ENCODE measurements at regions not wholly inside any gene's neighbourhood (a gene's known extent, or its start where the extent isn't known, plus 50 kb on each side); places are given as distances from the start of the nearest gene placed in this dataset.

GRCh38 chr12:74120644-74121043, 417.0 kb upstream of the ATXN7L3B start:
- Histone ChIP-seq H3K9me3 (ENCODE audit: control extremely low read depth in 1 of 3, control insufficient read depth in 2 of 3, insufficient read depth in 1 of 3, low read length in 2 of 3) (no peaks in the 10 kb centered on the region), H3K79me2 (ENCODE audit: control insufficient read depth, insufficient read depth, low read length) (no peaks in the 10 kb centered on the region), H2AFZ (ENCODE audit: insufficient read depth, low read depth, low read length, poor library complexity, severe bottlenecking) (no peak overlapping the region), H3K27ac (ENCODE audit: low read length in 2 of 2) (no peak overlapping the region), H3K4me1 (ENCODE audit: control insufficient read depth in 2 of 2, insufficient read depth in 2 of 2, low read length in 2 of 2) (no peaks in the 10 kb centered on the region), H3K27me3 (replicated peaks in 1 of 4; ENCODE audit: control extremely low read depth in 1 of 4, control insufficient read depth in 3 of 4, insufficient read depth in 4 of 4, low read length in 3 of 4) (no peaks in the 10 kb centered on the region), H3K4me2 (replicated peaks; ENCODE audit: low read depth, low read length, poor library complexity, severe bottlenecking) (no peak overlapping the region), H3K9ac (ENCODE audit: low read length) (no peak overlapping the region), H3K4me3 (ENCODE audit: control extremely low read depth in 1 of 5, extremely low read depth in 1 of 5, insufficient read depth in 1 of 5, low read depth in 2 of 5, low read length in 4 of 5) (no peak overlapping the region), H4K20me1 (ENCODE audit: control insufficient read depth, insufficient read depth, low read length, poor library complexity, severe bottlenecking) (no peaks in the 10 kb centered on the region), H3K36me3 (replicated peaks in 1 of 2; ENCODE audit: control extremely low read depth in 1 of 2, control insufficient read depth in 1 of 2, extremely low read depth in 1 of 2, insufficient read depth in 2 of 2, low read length in 1 of 2) (no peaks in the 10 kb centered on the region)
- no peaks in the 10 kb centered on the region for H3K4me1 Mint-ChIP-seq
- POLR2A ChIA-PET, result no interaction called here
- no peak for ATAC-seq (ENCODE audit: low read depth)
- H3K4me3 Mint-ChIP-seq, result no peak overlapping the region
- DNase-seq, result no peak
- TF ChIP-seq EZH2 (IDR thresholded peaks at IDR 0.05; ENCODE audit: borderline replicate concordance, insufficient read depth, low read depth, low read length, poor library complexity, severe bottlenecking) (no peak), CTCF (IDR thresholded peaks at IDR 0.05) (no peak)
- H3K27ac Mint-ChIP-seq, result no peak overlapping the region
- no CpG with 5 or more reads among the region's 1 CpG for WGBS (ENCODE audit: insufficient coverage)
- CTCF ChIA-PET, result no interaction called here
- no peaks in the 10 kb centered on the region for H3K27me3 Mint-ChIP-seq
- peaks cover 2% of the 10 kb centered on the region for H3K9me3 Mint-ChIP-seq (ENCODE audit: insufficient read depth)
- intact Hi-C loops (cut with micrococcal nuclease), result no loop called here

- Histone ChIP-seq H3K36me3 (replicated peaks in 1 of 2; ENCODE audit: control extremely low read depth in 1 of 2, control insufficient read depth in 1 of 2, extremely low read depth in 1 of 2, insufficient read depth in 2 of 2, low read length in 1 of 2) (no peaks in the 10 kb centered on the region), H3K79me2 (ENCODE audit: control insufficient read depth, insufficient read depth, low read length) (no peaks in the 10 kb centered on the region), H3K4me1 (ENCODE audit: control insufficient read depth in 2 of 2, insufficient read depth in 2 of 2, low read length in 2 of 2) (no peaks in the 10 kb centered on the region), H3K9ac (ENCODE audit: low read length) (no peak overlapping the region), H3K27me3 (replicated peaks in 1 of 4; ENCODE audit: control extremely low read depth in 1 of 4, control insufficient read depth in 3 of 4, insufficient read depth in 4 of 4, low read length in 3 of 4) (no peaks in the 10 kb centered on the region), H4K20me1 (ENCODE audit: control insufficient read depth, insufficient read depth, low read length, poor library complexity, severe bottlenecking) (no peaks in the 10 kb centered on the region), H3K9me3 (ENCODE audit: control extremely low read depth in 1 of 3, control insufficient read depth in 2 of 3, insufficient read depth in 1 of 3, low read length in 2 of 3) (no peaks in the 10 kb centered on the region), H3K4me2 (replicated peaks; ENCODE audit: low read depth, low read length, poor library complexity, severe bottlenecking) (no peak overlapping the region), H3K27ac (ENCODE audit: low read length in 2 of 2) (no peak overlapping the region), H3K4me3 (ENCODE audit: control extremely low read depth in 1 of 5, extremely low read depth in 1 of 5, insufficient read depth in 1 of 5, low read depth in 2 of 5, low read length in 4 of 5) (no peak overlapping the region), H2AFZ (ENCODE audit: insufficient read depth, low read depth, low read length, poor library complexity, severe bottlenecking) (no peak overlapping the region)
- DNase-seq (no peak), ATAC-seq (ENCODE audit: low read depth) (no peak)
- Mint-ChIP-seq H3K4me3 (no peak overlapping the region), H3K27me3 (no peaks in the 10 kb centered on the region), H3K27ac (no peak overlapping the region), H3K4me1 (no peaks in the 10 kb centered on the region), H3K9me3 (ENCODE audit: insufficient read depth) (peaks cover 4% of the 10 kb centered on the region)
- WGBS (ENCODE audit: insufficient coverage), result no CpG with 5 or more reads among the region's 2 CpGs
- intact Hi-C loops (cut with micrococcal nuclease), result no loop called here
- CTCF ChIA-PET, result no interaction called here
- POLR2A ChIA-PET, result no interaction called here
- no peak for TF ChIP-seq EZH2 (IDR thresholded peaks at IDR 0.05; ENCODE audit: borderline replicate concordance, insufficient read depth, low read depth, low read length, poor library complexity, severe bottlenecking)
- TF ChIP-seq CTCF (IDR thresholded peaks at IDR 0.05), result no peak
These were observed 407.9 kb upstream of the ATXN7L3B start for GRCh38 chr12:74129702-74130101.

Data from B cell (primary cell).